Gastrocnemius medialis (tissue), 4 donors: ENCODE measurements at regions not wholly inside any gene's neighbourhood (a gene's known extent, or its start where the extent isn't known, plus 50 kb on each side); places are given as distances from the start of the nearest gene placed in this dataset.

Source experiments
- ATAC-seq, 2 donors: fragments of 150-250 bp; one replicate each; pipeline ENCODE4 v1.9.1; 2016
- DNase-seq, 2 donors: peaks; one replicate each; pipeline ENCODE4 v3.0.0-alpha.2; 2019
- H3K27ac ChIP-seq, 4 donors: fragments of 200-600 bp; sonication (generic); 1 replicate in 1 of 4; 2 replicates in 3 of 4; pipeline ENCODE4 v1.5.1; 2016 to 2018; ENCODE audit warnings: mild to moderate bottlenecking in 2 of 4, moderate library complexity in 1 of 4
- H3K27me3 ChIP-seq, 3 donors: fragments of 200-600 bp; sonication (generic) in 2 of 3; 1 replicate in 1 of 3; 2 replicates in 2 of 3; pipeline versions ENCODE4 v1.5.1 to v1.6.0; 2016 to 2019; ENCODE audit warnings: mild to moderate bottlenecking in 1 of 3, moderate library complexity in 1 of 3
- H3K36me3 ChIP-seq, 2 donors: fragments of 200-600 bp; sonication (generic) in 1 of 2; one replicate each; pipeline ENCODE4 v1.5.1; 2017 to 2018
- H3K4me1 ChIP-seq, 2 donors: fragments of 200-600 bp; sonication (generic) in 1 of 2; one replicate each; pipeline ENCODE4 v1.5.1; 2016 to 2017; ENCODE audit warnings: mild to moderate bottlenecking in 2 of 2
- H3K4me3 ChIP-seq, 4 donors: fragments of 200-600 bp; sonication (generic) in 3 of 4; 1 replicate in 1 of 4; 2 replicates in 3 of 4; pipeline ENCODE4 v1.5.1; 2016 to 2019; ENCODE audit warnings: mild to moderate bottlenecking in 2 of 4
- H3K9me3 ChIP-seq, 3 donors: fragments of 200-600 bp; sonication (generic) in 2 of 3; 1 replicate in 1 of 3; 2 replicates in 2 of 3; pipeline ENCODE4 v1.5.1; 2016 to 2019
- CTCF ChIP-seq, 5 experiments: fragments of 450-650 bp in 3 of 5; fragments of 200-600 bp in 2 of 5; sonication (generic) in 2 of 5; IDR thresholded peaks in 4 of 5; conservative IDR thresholded peaks in 1 of 5; 1 replicate in 4 of 5; 2 replicates in 1 of 5; pipeline ENCODE4 v1.5.1; 2016 to 2019; ENCODE audit warnings: antibody characterized with exemption in 5 of 5, mild to moderate bottlenecking in 3 of 5, moderate library complexity in 3 of 5
- POLR2A ChIP-seq, 2 donors: fragments of 450-650 bp; IDR thresholded peaks; one replicate each; pipeline ENCODE4 v1.6.1; 2017; ENCODE audit warnings: antibody characterized with exemption in 2 of 2, mild to moderate bottlenecking in 2 of 2, moderate library complexity in 2 of 2
- in situ Hi-C, 4 donors: fragments of 200-750 bp; cut with MboI; loops; one replicate each; pipeline versions ENCODE4 v1.15.0 to v1.8.0; 2017; ENCODE audit warnings: low sequenced_read_pairs in 4 of 4
- intact Hi-C: fragments of 100-400 bp; cut with DNase I; formaldehyde crosslinking; loops from one replicate; pipeline ENCODE4 v1.15.1; 2023; ENCODE audit warnings: low total_unique reads

GRCh38 chr2:191545361-191545760, 132.6 kb upstream of the NABP1 start:
- TF ChIP-seq CTCF (IDR thresholded peaks at IDR 0.05 in 4 of 5, conservative IDR thresholded peaks at IDR 0.05 in 1 of 5): no peak
- TF ChIP-seq POLR2A (IDR thresholded peaks at IDR 0.05): no peak
- H3K4me3 ChIP-seq: no peak overlapping the region
- no peak for DNase-seq
- H3K36me3 ChIP-seq: no peaks in the 10 kb centered on the region
- H3K27ac ChIP-seq: no peak overlapping the region
- no peaks in the 10 kb centered on the region for H3K9me3 ChIP-seq
- intact Hi-C loops: no loop called here
- ATAC-seq: no peak
- no peaks in the 10 kb centered on the region for H3K4me1 ChIP-seq
- no peaks in the 10 kb centered on the region for H3K27me3 ChIP-seq
- in situ Hi-C loops: no loop called here

GRCh38 chr2:191552066-191552465, 125.9 kb upstream of the NABP1 start:
- intact Hi-C loops (no loop called here), in situ Hi-C loops (loop anchor here in 3 of 4 donors (5.0 to 10.0 kb wide), 3 partner anchors 603 to 613 kb away; no protein-coding TSS in a partner anchor)
- Histone ChIP-seq H3K36me3 (no peaks in the 10 kb centered on the region), H3K4me3 (no peak overlapping the region), H3K27ac (no peak overlapping the region), H3K4me1 (no peaks in the 10 kb centered on the region), H3K9me3 (no peaks in the 10 kb centered on the region), H3K27me3 (no peaks in the 10 kb centered on the region)
- ATAC-seq (no peak), DNase-seq (no peak)
- TF ChIP-seq CTCF (IDR thresholded peaks at IDR 0.05 in 4 of 5, conservative IDR thresholded peaks at IDR 0.05 in 1 of 5) (no peak), POLR2A (IDR thresholded peaks at IDR 0.05) (no peak)

- intact Hi-C loops: loop anchor here (2.0 kb wide), 1 partner anchor 609 kb away; no protein-coding TSS in a partner anchor
- H3K4me1 ChIP-seq: no peaks in the 10 kb centered on the region
- no peak for DNase-seq
- in situ Hi-C loops: loop anchor here in 3 of 4 donors (5.0 to 10.0 kb wide), 3 partner anchors 601 to 611 kb away; no protein-coding TSS in a partner anchor
- no peak for ATAC-seq
- no peak overlapping the region for H3K4me3 ChIP-seq
- H3K27ac ChIP-seq: no peak overlapping the region
- H3K27me3 ChIP-seq: no peaks in the 10 kb centered on the region
- TF ChIP-seq POLR2A (IDR thresholded peaks at IDR 0.05): no peak
- no peak for TF ChIP-seq CTCF (IDR thresholded peaks at IDR 0.05 in 4 of 5, conservative IDR thresholded peaks at IDR 0.05 in 1 of 5)
- H3K9me3 ChIP-seq: no peaks in the 10 kb centered on the region
- no peaks in the 10 kb centered on the region for H3K36me3 ChIP-seq
Measured at GRCh38 chr2:191554240-191554639, 123.7 kb upstream of the NABP1 start.

- intact Hi-C loops (loop anchor here (2.0 kb wide), 1 partner anchor 608 kb away; no protein-coding TSS in a partner anchor), in situ Hi-C loops (loop anchor here in 3 of 4 donors (5.0 to 10.0 kb wide), 3 partner anchors 137 to 610 kb away; no protein-coding TSS in a partner anchor)
- DNase-seq (peak; percentile 55 to 62), ATAC-seq (peak; percentile 94 to 96)
- TF ChIP-seq POLR2A (IDR thresholded peaks at IDR 0.05) (no peak), CTCF (IDR thresholded peaks at IDR 0.05 in 4 of 5, conservative IDR thresholded peaks at IDR 0.05 in 1 of 5) (peak; percentile 57 to 73 (median 64))
- Histone ChIP-seq H3K9me3 (no peaks in the 10 kb centered on the region), H3K27ac (no peak overlapping the region), H3K4me3 (no peak overlapping the region), H3K36me3 (no peaks in the 10 kb centered on the region), H3K27me3 (no peaks in the 10 kb centered on the region), H3K4me1 (no peaks in the 10 kb centered on the region)
Measured at GRCh38 chr2:191555092-191555742, 122.7 kb upstream of the NABP1 start.
